ENCODE measurements at regions not wholly inside any gene's neighbourhood (a gene's known extent, or its start where the extent isn't known, plus 50 kb on each side); places are given as distances from the start of the nearest gene placed in this dataset.

DNA sequence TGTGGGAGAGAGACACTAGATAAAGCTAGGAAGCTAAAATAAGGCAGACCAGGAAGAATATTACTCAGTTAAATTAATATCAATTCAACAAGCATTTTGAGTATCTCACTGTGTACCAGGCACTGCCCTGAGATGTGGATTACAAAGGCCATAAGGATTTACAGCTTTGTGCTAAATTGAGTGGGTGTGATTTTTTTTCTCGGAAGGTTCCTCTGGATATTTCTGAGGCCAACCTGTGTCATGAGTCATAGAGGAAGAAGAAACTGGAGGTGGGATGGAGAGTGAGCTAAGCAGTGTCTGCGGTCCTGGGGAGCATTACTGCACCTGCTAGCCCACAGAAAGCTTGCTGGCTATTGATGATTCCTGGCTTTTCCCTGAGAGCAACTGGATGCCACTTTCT is 135.2 kb downstream of the RFPL4B start (continued):
- TF ChIP-seq, protein P1, sequence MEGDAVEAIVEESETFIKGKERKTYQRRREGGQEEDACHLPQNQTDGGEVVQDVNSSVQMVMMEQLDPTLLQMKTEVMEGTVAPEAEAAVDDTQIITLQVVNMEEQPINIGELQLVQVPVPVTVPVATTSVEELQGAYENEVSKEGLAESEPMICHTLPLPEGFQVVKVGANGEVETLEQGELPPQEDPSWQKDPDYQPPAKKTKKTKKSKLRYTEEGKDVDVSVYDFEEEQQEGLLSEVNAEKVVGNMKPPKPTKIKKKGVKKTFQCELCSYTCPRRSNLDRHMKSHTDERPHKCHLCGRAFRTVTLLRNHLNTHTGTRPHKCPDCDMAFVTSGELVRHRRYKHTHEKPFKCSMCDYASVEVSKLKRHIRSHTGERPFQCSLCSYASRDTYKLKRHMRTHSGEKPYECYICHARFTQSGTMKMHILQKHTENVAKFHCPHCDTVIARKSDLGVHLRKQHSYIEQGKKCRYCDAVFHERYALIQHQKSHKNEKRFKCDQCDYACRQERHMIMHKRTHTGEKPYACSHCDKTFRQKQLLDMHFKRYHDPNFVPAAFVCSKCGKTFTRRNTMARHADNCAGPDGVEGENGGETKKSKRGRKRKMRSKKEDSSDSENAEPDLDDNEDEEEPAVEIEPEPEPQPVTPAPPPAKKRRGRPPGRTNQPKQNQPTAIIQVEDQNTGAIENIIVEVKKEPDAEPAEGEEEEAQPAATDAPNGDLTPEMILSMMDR (IDR thresholded peaks at IDR 0.05) = no peak

DNA sequence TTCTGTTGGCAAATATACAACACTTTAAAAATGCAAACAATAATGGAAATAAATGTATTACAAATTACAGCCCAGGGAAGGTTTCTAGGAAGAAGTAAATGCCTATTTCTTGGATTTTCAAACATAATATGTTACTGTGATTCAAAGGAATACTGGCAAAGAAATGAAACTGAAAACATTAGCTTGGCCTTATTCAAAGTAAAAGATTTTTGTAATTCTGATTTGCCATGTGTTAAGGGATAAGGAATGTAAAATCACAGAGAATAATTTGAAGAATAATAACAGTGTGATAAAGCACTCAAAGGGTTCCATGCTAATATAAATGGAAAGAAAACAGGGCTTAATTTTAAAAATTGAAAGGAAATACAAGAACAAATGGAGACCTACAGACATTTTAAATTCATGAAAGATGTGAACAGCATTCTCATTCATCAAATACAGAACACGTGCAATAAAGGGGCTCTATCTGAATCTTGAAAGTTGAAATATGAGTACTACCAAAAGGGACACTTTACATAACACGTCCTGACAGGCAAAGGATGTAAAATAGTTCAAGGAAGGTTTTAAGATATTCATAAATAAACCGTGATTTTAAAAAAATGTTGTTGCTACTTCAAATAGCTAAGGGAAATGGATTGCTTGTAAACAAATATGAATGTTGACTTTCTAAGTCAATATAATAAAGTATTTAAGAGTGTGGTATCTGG is 138.1 kb downstream of the RFPL4B start:
- Histone ChIP-seq H3K4me2 (no peak overlapping the region), H3K9me3 (no peaks in the 10 kb centered on the region), H3K4me1 (no peaks in the 10 kb centered on the region), H3K4me3 (no peak overlapping the region), H3K27ac (no peak overlapping the region)
- 28% methylated on average over 3 of the region's 3 CpGs for WGBS (ENCODE audit: missing lambda C conversion rate)
- ChIA-PET CTCF (interaction anchor here (0.5 kb wide), 1 partner anchor 1162 kb away, joined by 3 read pairs; no protein-coding TSS in a partner anchor), POLR2A (no interaction called here)
- FAIRE-seq (no peak), ATAC-seq (no peak), DNase-seq (ENCODE audit: low read depth in 1 of 2, low spot score in 1 of 2) (no peak)
- TF ChIP-seq RFX5 (IDR thresholded peaks at IDR 0.05) (no peak), CHD4 (IDR thresholded peaks at IDR 0.05; ENCODE audit: borderline replicate concordance) (no peak), FOSL2 (IDR thresholded peaks at IDR 0.05) (no peak), FOSL2 (CRISPR knock-in tag; IDR thresholded peaks at IDR 0.05) (no peak), MYC (IDR thresholded peaks at IDR 0.05; ENCODE audit: borderline replicate concordance, low read length) (no peak), ZSCAN20 (CRISPR knock-in tag; IDR thresholded peaks at IDR 0.05) (no peak)
- TF ChIP-seq, protein P1 (IDR thresholded peaks at IDR 0.05) = no peak
- TF ChIP-seq, protein P2, sequence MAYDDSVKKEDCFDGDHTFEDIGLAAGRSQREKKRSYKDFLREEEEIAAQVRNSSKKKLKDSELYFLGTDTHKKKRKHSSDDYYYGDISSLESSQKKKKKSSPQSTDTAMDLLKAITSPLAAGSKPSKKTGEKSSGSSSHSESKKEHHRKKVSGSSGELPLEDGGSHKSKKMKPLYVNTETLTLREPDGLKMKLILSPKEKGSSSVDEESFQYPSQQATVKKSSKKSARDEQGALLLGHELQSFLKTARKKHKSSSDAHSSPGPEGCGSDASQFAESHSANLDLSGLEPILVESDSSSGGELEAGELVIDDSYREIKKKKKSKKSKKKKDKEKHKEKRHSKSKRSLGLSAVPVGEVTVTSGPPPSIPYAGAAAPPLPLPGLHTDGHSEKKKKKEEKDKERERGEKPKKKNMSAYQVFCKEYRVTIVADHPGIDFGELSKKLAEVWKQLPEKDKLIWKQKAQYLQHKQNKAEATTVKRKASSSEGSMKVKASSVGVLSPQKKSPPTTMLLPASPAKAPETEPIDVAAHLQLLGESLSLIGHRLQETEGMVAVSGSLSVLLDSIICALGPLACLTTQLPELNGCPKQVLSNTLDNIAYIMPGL (CRISPR knock-in tag; IDR thresholded peaks at IDR 0.05; ENCODE audit: borderline replicate concordance) = no peak
- TF ChIP-seq, protein P3, sequence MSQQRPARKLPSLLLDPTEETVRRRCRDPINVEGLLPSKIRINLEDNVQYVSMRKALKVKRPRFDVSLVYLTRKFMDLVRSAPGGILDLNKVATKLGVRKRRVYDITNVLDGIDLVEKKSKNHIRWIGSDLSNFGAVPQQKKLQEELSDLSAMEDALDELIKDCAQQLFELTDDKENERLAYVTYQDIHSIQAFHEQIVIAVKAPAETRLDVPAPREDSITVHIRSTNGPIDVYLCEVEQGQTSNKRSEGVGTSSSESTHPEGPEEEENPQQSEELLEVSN (IDR thresholded peaks at IDR 0.05; ENCODE audit: borderline replicate concordance, low read depth) = no peak

DNA sequence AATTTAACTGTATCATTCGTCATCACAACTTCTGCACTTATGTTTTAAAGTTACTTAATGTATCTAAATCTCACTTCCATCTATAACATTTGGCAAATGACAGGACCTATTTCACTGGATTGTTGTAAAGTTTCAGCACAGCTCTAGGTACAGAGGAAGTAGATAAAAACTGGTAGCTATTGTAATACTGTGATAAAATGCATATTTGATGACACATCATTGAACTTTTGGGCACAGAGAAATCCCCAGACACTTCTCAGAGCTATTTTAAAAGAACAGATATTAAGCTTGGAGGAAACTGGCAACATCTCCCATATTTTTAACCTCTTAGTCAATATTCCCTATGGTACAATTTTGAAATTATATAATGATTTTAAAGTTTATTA is 138.7 kb downstream of the RFPL4B start:
- POLR2A ChIA-PET = no interaction called here
- no peak for DNase-seq (ENCODE audit: low read depth in 1 of 2, low spot score in 1 of 2)
- H3K9me3 ChIP-seq = no peaks in the 10 kb centered on the region
- H3K27ac ChIP-seq = no peak overlapping the region
- WGBS (ENCODE audit: missing lambda C conversion rate) = 45% methylated on average over 1 of the region's 1 CpG
- CTCF ChIA-PET = no interaction called here
- H3K4me3 ChIP-seq = no peak overlapping the region
- no peak overlapping the region for H3K4me2 ChIP-seq
- no peak for ATAC-seq
- no peaks in the 10 kb centered on the region for H3K4me1 ChIP-seq
- no peak for TF ChIP-seq HOXB13 (CRISPR knock-in tag; IDR thresholded peaks at IDR 0.05; ENCODE audit: low read depth)
- no peak for TF ChIP-seq HOXB5 (CRISPR knock-in tag; IDR thresholded peaks at IDR 0.05)
- no peak for TF ChIP-seq FOSB (CRISPR knock-in tag; IDR thresholded peaks at IDR 0.05)
- TF ChIP-seq, protein P3 (IDR thresholded peaks at IDR 0.05; ENCODE audit: borderline replicate concordance, low read depth) = no peak
- TF ChIP-seq ZNF302 (CRISPR knock-in tag; IDR thresholded peaks at IDR 0.05) = no peak
- TF ChIP-seq, protein P4, sequence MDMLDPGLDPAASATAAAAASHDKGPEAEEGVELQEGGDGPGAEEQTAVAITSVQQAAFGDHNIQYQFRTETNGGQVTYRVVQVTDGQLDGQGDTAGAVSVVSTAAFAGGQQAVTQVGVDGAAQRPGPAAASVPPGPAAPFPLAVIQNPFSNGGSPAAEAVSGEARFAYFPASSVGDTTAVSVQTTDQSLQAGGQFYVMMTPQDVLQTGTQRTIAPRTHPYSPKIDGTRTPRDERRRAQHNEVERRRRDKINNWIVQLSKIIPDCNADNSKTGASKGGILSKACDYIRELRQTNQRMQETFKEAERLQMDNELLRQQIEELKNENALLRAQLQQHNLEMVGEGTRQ (IDR thresholded peaks at IDR 0.05) = no peak
- no peak for TF ChIP-seq ESRRA (IDR thresholded peaks at IDR 0.05; ENCODE audit: borderline replicate concordance, low read length)
- TF ChIP-seq EHF (CRISPR knock-in tag; IDR thresholded peaks at IDR 0.05) = no peak
- no peak for TF ChIP-seq CBX8 (IDR thresholded peaks at IDR 0.05)
- TF ChIP-seq, protein P5, sequence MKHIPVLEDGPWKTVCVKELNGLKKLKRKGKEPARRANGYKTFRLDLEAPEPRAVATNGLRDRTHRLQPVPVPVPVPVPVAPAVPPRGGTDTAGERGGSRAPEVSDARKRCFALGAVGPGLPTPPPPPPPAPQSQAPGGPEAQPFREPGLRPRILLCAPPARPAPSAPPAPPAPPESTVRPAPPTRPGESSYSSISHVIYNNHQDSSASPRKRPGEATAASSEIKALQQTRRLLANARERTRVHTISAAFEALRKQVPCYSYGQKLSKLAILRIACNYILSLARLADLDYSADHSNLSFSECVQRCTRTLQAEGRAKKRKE (CRISPR knock-in tag; IDR thresholded peaks at IDR 0.05; ENCODE audit: low read depth) = no peak
- no peak for TF ChIP-seq MAFK (IDR thresholded peaks at IDR 0.05; ENCODE audit: partially characterized antibody)
- TF ChIP-seq, protein P1 (IDR thresholded peaks at IDR 0.05) = no peak
- no peak for TF ChIP-seq CHD4 (IDR thresholded peaks at IDR 0.05; ENCODE audit: borderline replicate concordance)
- TF ChIP-seq MYC (IDR thresholded peaks at IDR 0.05; ENCODE audit: borderline replicate concordance, low read length) = no peak
- FAIRE-seq = no peak

All from A549 (cell line).